B cell (primary cell): ENCODE measurements at regions not wholly inside any gene's neighbourhood (a gene's known extent, or its start where the extent isn't known, plus 50 kb on each side); places are given as distances from the start of the nearest gene placed in this dataset.

ENCODE experiments used
- CTCF ChIP-seq: fragments of 200-600 bp; IDR thresholded peaks from one replicate; pipeline ENCODE4 v1.8.0; 2022; ENCODE audit warnings: antibody characterized with exemption, mild to moderate bottlenecking
- EZH2 ChIP-seq: IDR thresholded peaks from 2 replicates; pipeline ENCODE4 v1.6.1; 2012; ENCODE audit warnings: borderline replicate concordance, low read depth, mild to moderate bottlenecking, moderate library complexity, low read length; ENCODE audit not compliant: insufficient read depth, poor library complexity, severe bottlenecking

GRCh38 chr5:174347183-174347582, 301.7 kb downstream of the NSG2 start:
- TF ChIP-seq CTCF (no peak), EZH2 (no peak)
